Esophagus muscularis mucosa (tissue), 3 donors: ENCODE measurements at regions not wholly inside any gene's neighbourhood (a gene's known extent, or its start where the extent isn't known, plus 50 kb on each side); places are given as distances from the start of the nearest gene placed in this dataset.

Source experiments
- CTCF ChIP-seq, 3 experiments: fragments of 200-600 bp in 2 of 3; fragments of 450-650 bp in 1 of 3; sonication (generic) in 2 of 3; IDR thresholded peaks; one replicate each; pipeline ENCODE4 v1.5.1; 2017 to 2019; ENCODE audit warnings: antibody characterized with exemption in 3 of 3, mild to moderate bottlenecking in 2 of 3, moderate library complexity in 1 of 3
- POLR2A ChIP-seq: fragments of 450-650 bp; IDR thresholded peaks from one replicate; pipeline ENCODE4 v1.6.1; 2017; ENCODE audit warnings: antibody characterized with exemption, moderate library complexity, mild to moderate bottlenecking, low read depth
- POLR2AphosphoS5 ChIP-seq, 2 donors: sonication (generic); formaldehyde crosslinking; IDR thresholded peaks; one replicate each; pipeline ENCODE4 v1.6.1; 2017; ENCODE audit warnings: antibody characterized with exemption in 2 of 2

GRCh38 chr10:90992462-90992861, 71.6 kb upstream of the ANKRD1 start:
- no peak for TF ChIP-seq CTCF (IDR thresholded peaks at IDR 0.05)
- no peak for TF ChIP-seq POLR2A
- no peak for TF ChIP-seq POLR2AphosphoS5 (IDR thresholded peaks at IDR 0.05)
